ENCODE measurements at regions not wholly inside any gene's neighbourhood (a gene's known extent, or its start where the extent isn't known, plus 50 kb on each side); places are given as distances from the start of the nearest gene placed in this dataset.

- TF ChIP-seq POLR2A (IDR thresholded peaks at IDR 0.05; ENCODE audit: control extremely low read depth in 1 of 2, low read depth in 2 of 2, low read length in 2 of 2) (no peak), TAF1 (IDR thresholded peaks at IDR 0.05; ENCODE audit: low read depth, low read length) (no peak), EP300 (IDR thresholded peaks at IDR 0.05; ENCODE audit: borderline replicate concordance in 1 of 2, low read depth in 2 of 2, low read length in 2 of 2) (no peak)
These were observed 340.2 kb upstream of the SOX9 start for GRCh38 chr17:71780596-71780995.
